Erythroblast (primary cell): ENCODE measurements at regions not wholly inside any gene's neighbourhood (a gene's known extent, or its start where the extent isn't known, plus 50 kb on each side); places are given as distances from the start of the nearest gene placed in this dataset.

Source experiments
- GATA1 ChIP-seq: IDR thresholded peaks from 2 replicates; pipeline ENCODE4 v1.6.1; 2011; ENCODE audit warnings: low read depth, mild to moderate bottlenecking, control low read depth, low read length, moderate library complexity
- POLR2A ChIP-seq: IDR thresholded peaks from 2 replicates; pipeline ENCODE4 v1.6.1; 2011; ENCODE audit warnings: mild to moderate bottlenecking, low read length

DNA sequence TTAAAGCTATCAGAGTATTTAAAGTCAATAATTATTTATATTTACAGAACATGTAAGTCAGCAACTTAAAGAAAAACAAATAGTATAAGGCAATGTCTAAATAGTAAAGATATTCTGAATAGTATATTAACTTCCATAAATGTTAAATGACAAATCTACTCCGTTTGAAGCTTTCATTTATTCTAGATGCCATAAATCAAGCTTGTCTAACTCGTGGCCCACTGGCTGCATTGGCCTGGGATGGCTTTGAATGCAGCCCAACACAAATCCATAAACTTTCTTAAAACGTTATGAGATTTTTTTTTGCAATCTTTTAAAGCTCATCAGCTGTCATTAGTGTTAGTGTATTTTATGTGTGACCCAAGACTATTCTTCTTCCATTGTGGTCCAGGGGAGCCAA lies 1117.1 kb upstream of the PCDH9 start:
- TF ChIP-seq POLR2A (no peak), GATA1 (no peak)
